T-helper 2 cell (primary cell): ENCODE measurements at regions not wholly inside any gene's neighbourhood (a gene's known extent, or its start where the extent isn't known, plus 50 kb on each side); places are given as distances from the start of the nearest gene placed in this dataset.

Source experiments
- DNase-seq, 5 experiments: peaks; one replicate each; pipeline versions ENCODE4 v3.0.0 to v3.0.0-alpha.2; 2012 to 2022

DNA sequence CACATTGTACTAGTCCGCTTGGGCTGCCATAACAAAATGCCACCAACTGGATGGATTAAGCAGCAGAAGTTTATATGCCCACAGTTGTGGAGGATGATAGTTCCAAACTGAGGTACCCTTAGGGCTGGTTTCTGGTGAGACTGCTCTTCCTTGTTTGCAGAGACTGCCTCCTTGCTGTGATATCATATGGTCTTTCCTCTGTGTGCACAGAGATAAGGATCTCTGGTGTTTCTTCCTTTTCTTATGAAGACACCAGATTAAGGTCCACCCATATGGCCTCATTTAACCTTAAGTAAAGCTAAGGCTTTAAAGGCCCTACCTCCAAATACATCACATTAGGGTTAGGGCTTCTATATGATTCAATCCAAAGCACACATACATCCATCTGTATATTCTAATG is 738.2 kb upstream of the GCFC2 start:
- no peak for DNase-seq

DNA sequence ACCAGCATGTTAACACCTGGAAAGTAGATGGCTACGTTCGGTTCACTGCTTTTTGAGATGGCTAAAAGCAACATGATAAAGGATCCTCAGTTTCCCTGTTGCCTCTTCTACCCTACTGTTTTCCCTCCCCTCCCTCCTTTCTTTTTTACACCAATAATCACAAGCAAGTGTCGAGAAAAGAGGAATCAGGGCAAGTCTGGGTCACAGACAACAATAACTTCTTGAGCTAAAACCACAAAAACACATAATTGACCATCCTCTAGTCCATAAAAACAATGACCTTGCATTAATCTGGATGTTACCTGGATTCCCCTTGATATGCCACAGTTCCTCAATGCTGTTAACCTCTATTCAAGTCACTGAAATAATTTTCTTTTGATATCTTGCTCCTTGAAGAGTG is 736.6 kb upstream of the GCFC2 start:
- no peak for DNase-seq

DNA sequence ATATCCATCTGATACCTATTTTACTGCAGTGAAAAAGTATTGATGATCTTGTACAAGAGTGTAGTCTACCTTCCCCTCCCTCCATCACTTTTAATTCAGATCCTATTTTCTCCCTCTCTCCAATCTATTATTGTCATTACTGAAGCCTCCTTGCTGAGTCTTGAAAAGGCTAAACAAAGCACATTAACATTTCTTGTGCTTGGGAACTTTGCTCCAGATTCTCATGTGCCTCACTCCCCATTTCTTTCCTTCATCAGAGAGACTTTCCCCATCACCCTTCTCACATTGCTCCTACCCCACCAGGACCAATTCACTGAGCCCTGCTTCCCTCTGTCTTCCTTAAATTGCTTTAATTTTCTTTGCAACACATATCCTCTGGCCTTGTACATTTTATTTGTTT is 736.2 kb upstream of the GCFC2 start:
- DNase-seq, result no peak

DNA sequence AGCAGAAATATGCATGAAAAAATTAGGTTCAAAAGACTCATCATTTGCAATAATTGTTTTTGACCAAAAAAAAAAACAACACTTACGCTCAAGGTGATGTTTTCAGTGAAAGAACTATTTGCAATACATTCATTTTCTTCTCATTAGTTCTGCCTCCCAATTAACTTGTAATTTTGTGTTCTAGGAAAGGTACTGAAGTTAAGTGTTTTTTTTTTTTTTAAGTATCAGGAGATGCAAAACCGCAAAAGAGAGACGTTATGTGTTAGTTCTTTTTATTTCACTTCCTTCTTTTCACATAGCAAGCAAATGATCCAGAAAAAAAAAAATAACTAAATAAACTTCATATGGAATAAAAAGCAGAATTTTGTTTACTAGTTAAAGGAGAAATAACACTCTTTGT is 735.2 kb upstream of the GCFC2 start:
- no peak for DNase-seq

DNA sequence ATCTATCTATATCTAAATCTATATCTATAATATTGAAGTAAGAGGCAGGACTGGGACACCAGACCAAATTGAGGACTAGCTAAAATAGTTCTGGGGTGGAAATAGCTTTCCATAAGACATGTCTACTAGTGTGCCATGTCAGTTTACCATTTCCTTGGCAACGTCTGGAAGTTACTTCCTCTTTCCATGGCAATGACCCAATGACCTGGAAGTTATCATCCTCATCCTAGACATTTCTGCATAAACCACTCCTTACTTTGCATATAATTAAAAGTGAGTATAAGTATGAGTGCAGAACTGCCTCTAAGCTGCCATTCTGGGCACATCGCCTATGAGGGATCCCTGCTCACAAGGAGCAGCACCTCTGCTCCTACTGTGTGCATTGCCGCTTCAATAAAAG is 734.0 kb upstream of the GCFC2 start:
- no peak for DNase-seq

DNA sequence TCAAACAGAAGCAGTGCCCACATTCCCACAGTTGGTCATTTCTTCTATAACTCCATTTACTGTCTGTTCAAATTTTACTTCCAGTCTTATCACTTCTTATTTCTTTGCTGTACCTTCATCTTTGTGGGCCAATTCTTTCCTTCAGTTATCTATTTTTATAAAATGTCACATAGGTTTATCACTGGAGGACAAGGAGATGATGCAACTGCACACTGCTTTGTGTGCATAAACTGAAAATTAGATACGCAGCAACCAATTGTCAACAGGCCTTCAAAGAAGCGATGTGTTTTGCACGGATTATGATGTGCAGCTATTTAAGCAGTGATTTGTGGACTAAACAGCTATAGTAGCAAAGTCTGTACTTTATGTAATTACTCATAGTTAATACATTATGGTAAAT is 726.8 kb upstream of the GCFC2 start:
- DNase-seq, result no peak

DNA sequence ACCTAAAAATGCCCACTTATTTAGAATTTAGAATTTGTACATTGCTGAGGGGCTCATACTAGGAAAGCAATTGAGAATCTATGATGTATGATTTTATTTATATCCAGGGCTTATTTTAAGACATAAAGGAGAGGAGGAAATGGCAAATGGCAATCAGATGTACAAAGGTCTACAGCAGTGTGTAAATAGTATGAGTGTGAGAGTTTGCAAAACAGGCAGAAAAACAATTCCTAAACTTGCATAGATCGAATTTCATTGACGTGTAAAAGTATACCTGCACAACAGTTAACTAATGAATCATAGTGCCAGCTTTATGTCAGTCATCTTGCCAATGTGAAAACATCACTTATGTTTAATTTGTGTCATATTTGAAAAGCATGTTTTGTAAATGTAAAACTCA is 718.7 kb upstream of the GCFC2 start:
- DNase-seq, result no peak

DNA sequence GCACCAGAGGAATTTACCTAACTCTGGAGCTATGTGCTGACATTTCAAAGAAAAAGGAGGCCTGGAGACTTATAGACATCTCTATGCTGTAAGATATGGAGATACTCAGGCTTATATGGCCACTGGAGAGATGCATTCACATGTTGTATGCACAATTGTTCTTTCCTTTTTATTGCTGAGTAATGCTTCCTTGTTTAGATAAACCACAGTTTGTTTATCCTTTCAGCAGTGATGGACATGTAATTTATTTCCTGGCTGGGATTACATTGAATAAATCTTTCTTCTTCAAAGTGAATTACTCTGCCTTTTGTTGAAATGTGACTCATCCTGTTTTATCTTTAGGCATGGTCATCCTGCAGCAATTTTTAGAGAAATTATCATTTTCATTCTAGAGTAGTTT is 716.7 kb upstream of the GCFC2 start:
- no peak for DNase-seq

DNA sequence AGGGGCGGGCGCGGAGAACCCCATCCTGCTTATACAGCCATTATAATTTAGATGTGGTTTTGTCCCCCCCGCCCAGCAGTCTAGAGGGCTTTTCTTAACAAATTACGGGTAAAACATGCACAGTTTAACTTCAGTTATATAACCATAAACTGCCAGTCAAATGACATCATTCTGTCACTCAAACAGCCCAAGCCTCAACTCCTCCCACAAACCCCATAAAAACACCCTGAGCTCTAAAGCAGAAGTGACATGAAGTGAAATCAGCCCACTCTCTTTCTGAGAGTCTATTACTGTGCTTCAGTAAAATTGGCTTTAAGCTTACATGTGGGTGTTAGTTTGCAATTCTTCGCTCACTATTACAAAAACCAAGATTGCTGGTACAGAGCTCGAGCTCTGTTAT is 705.1 kb upstream of the GCFC2 start:
- DNase-seq, result no peak

DNA sequence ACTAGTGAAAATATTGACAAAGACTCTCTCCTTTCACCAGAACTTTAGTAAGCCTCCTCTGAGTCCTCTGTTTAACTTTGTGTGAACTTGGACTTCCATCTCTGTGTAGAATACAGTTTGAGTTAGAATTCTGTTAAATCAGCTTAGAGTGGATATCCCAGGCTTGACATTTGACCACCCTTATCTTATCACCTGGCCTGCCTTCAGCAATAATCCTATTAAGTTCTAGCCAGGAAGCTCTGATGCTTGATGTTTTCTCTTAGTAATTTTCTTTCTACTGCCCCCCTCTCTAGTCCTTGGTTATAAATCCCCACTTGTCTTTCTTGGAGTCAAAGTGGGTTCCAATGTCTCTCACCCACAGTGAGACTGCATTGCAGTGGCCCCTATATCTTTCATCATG is 702.7 kb upstream of the GCFC2 start:
- no peak for DNase-seq

DNA sequence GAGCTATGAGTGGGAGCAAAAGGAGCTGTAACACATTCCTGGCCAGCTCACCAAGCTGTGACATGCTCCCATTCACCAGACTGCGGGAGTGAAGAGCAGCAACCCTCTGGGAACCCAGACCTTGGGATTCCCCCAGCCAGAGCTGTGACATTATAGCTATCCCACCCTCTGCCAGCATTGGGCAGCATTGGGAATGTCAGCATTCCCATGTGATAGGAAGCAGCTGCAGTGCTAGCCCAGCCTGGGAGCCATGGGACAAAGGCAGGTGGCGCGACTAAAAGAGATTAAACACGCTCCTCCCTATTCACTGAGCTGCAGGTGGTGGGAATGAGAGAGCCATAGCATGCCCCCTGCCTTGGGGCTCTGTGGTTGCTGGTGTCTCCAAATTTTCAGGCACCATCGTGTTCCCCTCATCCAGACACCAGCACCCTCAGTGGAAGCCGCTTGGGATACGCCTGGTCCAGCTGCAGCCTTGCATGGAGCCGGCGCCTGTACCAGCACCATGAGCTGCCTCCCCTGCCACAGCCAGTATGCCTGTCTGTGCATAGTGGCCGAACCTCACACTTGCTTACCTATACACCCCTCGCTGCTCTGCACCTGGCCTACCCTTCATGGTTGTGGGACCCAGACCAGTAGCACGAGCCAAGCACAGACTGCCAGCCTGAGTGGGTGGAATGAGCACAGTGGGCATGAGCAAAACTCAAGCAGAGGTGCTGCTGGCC is 695.6 kb upstream of the GCFC2 start:
- no peak for DNase-seq

DNA sequence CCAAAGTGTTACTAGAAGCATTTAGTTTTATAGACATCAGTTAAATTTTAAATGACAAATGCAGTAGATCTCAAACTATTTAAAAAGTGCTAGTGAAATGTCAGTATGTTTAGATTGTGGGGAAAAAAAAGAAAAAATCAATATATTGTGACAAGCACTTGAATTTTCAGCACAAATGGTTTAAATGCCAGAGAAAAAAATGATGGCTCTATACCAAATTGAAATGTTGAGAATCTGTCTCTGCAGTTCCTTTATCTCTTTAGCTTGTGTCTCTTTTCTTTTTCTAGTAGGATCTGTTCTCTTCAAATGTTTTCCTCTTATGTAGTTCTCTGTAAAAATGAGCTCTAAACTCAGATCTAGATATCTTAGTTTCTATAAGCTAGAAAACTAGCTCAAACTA is 682.6 kb upstream of the GCFC2 start:
- DNase-seq, result no peak

DNA sequence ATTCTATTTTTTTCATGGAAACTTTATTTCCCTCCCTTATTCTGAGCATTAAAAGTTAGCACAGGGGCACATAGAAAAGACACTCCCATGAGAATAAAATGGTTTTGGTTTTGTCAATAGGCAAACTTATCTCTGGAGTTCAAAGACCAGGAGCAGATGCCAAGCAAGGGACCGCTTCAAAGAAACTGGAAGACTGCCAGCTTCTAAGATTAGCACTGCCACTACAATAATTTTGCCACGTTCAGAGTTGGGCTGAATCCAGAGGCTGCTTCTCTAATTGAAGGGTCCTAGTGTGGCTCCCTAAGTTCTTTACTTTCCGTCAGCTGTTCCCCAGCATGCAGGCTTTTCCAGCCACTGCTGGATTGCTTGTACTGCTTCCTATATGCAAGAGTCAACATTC is 681.0 kb upstream of the GCFC2 start:
- DNase-seq, result no peak

DNA sequence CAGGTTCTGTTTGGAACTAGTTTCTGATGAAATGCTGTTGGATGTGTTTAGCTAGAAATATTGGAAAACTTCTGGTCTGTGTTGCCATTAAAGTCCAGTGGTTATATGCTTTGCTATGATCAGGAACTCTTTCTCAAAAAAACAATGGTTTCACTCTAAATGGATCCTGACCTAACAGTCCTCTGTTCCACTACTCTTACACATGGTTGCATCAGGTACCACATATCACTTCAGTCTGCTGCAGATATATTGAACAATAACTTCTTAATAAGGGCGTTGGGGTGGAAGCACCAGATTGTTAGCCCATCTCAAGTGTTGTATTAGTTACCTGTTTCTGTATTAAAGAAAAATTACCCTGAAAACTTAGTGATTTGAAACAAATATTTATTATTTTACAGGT is 676.6 kb upstream of the GCFC2 start:
- DNase-seq, result no peak

DNA sequence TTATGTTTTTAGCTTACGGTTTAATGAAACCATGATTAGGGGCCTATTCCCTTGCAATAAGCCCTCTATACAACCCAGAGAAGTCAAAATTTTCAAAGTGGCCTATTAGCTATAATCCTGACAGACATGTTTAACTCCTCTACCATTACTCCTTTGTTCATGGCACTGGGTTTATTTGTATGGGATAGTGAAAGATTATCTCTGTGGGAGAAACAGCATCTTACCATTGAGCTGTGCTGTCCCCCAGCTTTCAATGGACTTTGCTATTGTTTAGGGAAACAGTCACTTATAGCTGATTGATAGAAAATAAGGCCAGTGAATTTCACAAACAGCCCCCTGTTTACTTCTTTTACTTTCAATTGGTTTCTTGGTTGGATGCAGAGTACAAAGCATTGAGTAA is 675.2 kb upstream of the GCFC2 start:
- no peak for DNase-seq

DNA sequence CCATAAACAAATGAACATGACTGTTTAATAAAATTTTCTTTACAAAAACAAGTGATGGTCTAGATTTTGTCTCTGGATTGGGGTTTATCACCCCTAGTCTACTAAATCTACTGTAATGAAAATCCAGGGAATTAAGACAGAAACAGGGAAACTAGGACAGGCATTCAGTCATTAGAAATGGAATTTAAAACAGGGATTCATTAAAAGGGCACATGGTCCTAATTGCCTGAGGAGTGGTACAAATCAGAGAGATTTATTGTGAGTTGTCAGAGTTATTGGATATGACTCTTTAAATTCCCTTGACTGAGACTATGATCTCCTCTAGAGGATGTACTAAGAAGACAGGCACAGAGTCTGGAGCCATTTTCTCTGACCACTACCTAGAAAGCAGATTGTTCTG is 670.9 kb upstream of the GCFC2 start:
- no peak for DNase-seq

DNA sequence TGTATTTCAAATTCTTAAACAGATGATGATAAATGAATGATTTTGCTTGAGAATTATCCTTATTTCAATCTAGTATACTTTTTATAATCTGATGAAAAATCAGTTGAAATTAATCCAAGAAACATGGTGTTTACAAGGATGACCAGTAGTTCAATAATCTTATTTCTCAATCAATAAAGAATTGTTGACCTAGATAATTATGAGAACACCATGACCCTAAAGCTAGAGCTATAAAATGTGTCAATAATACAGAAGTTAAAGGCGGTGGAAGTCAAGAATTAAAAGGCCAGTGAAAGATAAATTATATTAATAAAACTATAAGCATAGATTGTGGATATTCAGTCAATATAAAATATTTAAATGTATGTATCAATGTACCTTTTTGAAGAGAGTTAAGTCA is 667.4 kb upstream of the GCFC2 start:
- DNase-seq, result no peak

DNA sequence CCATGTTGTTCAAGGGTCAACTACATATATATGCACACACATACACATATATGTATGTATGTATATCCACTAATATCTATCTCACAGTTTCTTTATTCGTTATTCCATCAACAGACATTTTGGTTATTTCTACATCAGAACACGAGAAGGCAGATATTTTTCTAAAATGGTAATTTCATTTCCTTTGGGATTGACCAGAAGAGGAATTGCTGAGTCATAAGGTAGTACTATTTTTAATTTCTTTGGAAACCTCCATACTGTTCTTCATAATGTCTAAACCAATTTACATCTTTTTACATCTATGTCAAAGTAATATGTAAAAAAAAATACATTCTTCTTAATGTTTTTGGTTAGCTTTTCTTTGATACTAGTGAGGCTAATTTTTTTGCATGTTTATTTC is 630.7 kb upstream of the GCFC2 start:
- no peak for DNase-seq

DNA sequence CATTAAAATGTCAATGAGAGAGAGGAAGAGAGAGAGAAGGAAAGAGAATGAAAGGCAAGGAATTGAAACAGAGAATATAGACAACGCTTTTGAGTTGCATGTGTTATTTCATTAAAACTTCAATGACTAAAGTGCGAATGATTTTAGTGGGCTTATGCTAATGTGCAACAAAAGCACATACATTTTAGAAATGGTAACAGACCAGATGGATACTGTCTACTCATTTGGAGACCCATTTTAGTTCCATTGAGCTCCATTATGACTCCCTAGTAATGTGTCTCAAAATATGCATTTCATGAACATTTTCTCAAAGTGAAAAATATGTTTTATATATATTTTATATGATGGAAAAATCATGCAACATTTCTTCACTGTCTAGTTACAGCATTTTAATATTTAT is 622.2 kb upstream of the GCFC2 start:
- no peak for DNase-seq

DNA sequence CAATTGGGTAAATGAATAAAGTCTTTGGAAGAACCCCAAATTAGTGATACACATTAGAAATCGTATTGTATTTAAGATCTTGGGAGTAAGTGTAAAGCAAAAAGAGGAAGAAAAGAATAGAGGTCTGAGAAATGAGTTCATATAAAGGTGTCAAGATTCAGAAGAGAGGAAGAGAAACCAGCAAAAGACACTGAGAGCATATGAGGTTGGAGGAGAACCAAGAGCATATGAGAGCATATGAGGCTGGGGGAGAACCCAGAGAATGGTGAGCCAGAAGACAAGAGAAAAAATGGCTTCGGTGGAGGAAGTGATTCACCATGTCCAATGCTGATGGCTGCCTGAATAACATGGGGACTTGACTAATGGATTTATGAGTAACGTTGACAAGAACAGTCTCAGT is 620.1 kb upstream of the GCFC2 start:
- no peak for DNase-seq

DNA sequence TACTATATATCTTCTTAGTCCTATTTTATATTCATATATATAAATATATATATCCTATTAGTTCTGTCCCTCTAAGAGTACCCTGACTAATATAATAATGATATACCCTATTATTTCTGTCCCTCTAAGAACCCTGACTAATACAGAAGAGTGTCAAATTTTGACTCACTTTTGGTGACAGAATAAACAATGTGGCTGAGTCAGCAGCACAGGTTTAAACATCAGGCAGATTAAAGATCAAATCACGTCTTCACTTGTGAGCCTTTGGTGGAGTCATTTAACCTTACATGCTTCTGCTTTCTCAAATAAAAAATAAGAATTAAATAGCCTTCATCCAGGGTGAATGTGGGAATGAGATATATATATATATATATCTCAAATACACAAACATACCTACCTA is 615.9 kb upstream of the GCFC2 start:
- no peak for DNase-seq

DNA sequence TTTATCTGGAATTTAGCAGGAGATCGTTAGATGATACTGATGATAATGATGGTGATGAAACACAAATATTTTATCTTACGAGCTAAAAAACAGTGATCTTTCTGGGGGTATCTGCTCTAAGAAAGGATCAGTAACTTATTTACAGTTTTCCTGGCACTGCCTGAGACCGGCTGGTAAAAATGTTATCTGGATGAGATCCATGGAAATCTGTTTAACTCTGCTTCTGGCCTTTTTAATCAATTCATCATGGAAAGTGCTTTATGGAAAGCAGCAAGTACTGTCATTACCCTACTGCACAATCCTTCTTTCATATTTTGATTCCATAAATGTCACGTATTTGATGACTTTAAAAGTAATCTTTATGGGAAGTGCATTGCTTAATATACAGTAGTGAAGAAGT is 612.7 kb upstream of the GCFC2 start:
- DNase-seq, result no peak

DNA sequence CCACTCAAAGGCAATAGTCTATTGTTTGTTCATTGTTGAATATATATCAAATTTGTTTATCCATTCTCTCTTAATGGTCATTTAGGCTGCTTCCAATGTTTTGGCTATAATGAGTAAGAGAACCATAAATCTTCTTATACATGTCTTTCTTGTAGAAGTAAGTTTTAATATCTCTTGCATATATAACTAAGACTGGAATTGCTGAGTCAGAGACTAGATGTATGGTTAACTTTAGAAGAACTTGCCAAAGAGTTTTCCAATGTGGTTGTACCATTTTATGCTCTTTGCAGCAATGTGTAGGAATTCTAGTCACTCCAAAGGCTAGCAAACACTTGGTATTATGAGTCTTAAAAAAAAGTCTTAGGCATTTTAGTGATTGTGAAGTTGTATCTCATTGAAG is 610.0 kb upstream of the GCFC2 start:
- no peak for DNase-seq

DNA sequence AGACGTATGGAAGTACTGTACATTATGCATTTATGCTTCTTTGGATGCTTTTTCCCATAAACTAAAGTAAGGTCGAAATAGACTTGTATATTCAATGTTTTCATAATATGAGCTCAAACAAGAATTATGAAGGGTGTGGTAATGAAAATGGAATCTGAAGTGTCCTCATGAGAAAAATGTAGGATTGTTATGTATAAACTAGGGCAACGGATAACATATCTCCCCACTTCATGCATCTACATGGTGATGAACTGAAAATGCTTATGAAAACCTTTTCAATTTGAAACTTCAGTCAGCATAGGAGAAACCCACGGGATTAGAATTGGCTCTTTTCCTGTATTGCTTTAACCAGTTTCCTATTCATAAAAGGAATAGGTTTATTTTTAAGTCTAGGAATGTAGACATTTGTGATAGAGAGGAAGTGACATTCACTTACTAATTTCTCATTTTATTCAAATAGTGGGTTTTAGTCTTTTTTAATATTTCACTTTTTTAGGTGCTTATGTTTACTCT is 608.2 kb upstream of the GCFC2 start:
- DNase-seq, result no peak

DNA sequence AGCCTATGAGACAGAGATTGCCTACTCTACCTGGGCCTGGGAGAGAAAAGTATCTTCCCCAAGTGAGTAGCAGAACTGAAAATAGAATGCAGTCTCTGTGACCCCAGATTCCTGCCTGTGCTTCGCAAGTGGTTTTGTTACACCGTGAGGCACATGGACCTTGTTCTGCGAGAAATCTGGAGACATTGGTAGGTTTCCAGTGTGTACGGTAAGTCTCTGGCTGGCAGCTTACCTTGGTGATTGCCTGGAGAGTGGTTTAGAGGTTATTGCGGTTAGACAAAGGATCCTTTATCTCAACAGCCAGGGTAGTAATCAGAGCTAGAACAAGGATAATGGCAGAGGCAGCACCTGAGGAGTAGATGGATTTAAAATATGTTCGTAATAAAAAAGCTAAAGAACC is 606.0 kb upstream of the GCFC2 start:
- DNase-seq, result no peak
